Erythroblast (primary cell): ENCODE measurements at regions not wholly inside any gene's neighbourhood (a gene's known extent, or its start where the extent isn't known, plus 50 kb on each side); places are given as distances from the start of the nearest gene placed in this dataset.

Source experiments
- GATA1 ChIP-seq: IDR thresholded peaks from 2 replicates; pipeline ENCODE4 v1.6.1; 2011; ENCODE audit warnings: low read depth, mild to moderate bottlenecking, control low read depth, low read length, moderate library complexity
- POLR2A ChIP-seq: IDR thresholded peaks from 2 replicates; pipeline ENCODE4 v1.6.1; 2011; ENCODE audit warnings: mild to moderate bottlenecking, low read length

GRCh38 chr3:157820157-157820517 is 286.1 kb downstream of the SHOX2 start:
- TF ChIP-seq POLR2A, result no peak
- no peak for TF ChIP-seq GATA1
